ENCODE measurements at regions not wholly inside any gene's neighbourhood (a gene's known extent, or its start where the extent isn't known, plus 50 kb on each side); places are given as distances from the start of the nearest gene placed in this dataset.

- Histone ChIP-seq H3K9me3 (peaks cover 5 to 31% (median 22%) of the 10 kb centered on the region in 8 donors), H3K27ac (peak overlapping the region in 1 of 8 donors; percentile 19)
- WGBS, 5 donors = 94 to 100% (median 97%) methylated on average over 1 of the region's 1 CpG
Observed at GRCh38 chr14:71652368-71652767, 279.9 kb upstream of the RGS6 start.

GRCh38 chr14:71654810-71655209, 277.4 kb upstream of the RGS6 start:
- intact Hi-C loops (cut with DNase I; ENCODE audit: low total_unique reads) = no loop called here
- Histone ChIP-seq H3K27ac (no peak overlapping the region), H3K9me3 (peaks cover 5 to 31% (median 22%) of the 10 kb centered on the region in 8 donors), H3K36me3 (peaks cover 6 to 76% (median 17%) of the 10 kb centered on the region in 6 donors), H3K4me1 (peaks cover 0 to 23% (median 12%) of the 10 kb centered on the region in 6 donors), H3K27me3 (replicated peaks in 1 of 7) (no peaks in the 10 kb centered on the region), H3K4me3 (no peak overlapping the region)
- no peak for DNase-seq
- WGBS, 5 donors = 96 to 99% (median 97%) methylated on average over 3 of the region's 3 CpGs
- TF ChIP-seq POLR2A (IDR thresholded peaks at IDR 0.05) = no peak
- TF ChIP-seq POLR2AphosphoS5 (IDR thresholded peaks at IDR 0.05) = no peak
- no peak for TF ChIP-seq CTCF (IDR thresholded peaks at IDR 0.05 in 8 of 11, conservative IDR thresholded peaks at IDR 0.05 in 3 of 11)

More at GRCh38 chr14:71652368-71652767, 279.9 kb upstream of the RGS6 start:
- DNase-seq = no peak
- Histone ChIP-seq H3K27me3 (replicated peaks in 1 of 7) (no peaks in the 10 kb centered on the region), H3K4me3 (no peak overlapping the region), H3K4me1 (peaks cover 0 to 17% (median 0%) of the 10 kb centered on the region in 6 donors), H3K36me3 (peaks cover 6 to 65% (median 12%) of the 10 kb centered on the region in 6 donors)
- TF ChIP-seq POLR2A (IDR thresholded peaks at IDR 0.05) = no peak
- no peak for TF ChIP-seq POLR2AphosphoS5 (IDR thresholded peaks at IDR 0.05)
- TF ChIP-seq CTCF (IDR thresholded peaks at IDR 0.05 in 8 of 11, conservative IDR thresholded peaks at IDR 0.05 in 3 of 11) = no peak
- intact Hi-C loops (cut with DNase I; ENCODE audit: low total_unique reads) = no loop called here

- intact Hi-C loops (cut with DNase I; ENCODE audit: low total_unique reads) = no loop called here
- Histone ChIP-seq H3K27me3 (replicated peaks in 1 of 7) (no peaks in the 10 kb centered on the region), H3K36me3 (peaks cover 0 to 74% (median 17%) of the 10 kb centered on the region in 6 donors), H3K4me3 (no peak overlapping the region), H3K27ac (peak overlapping the region in 2 of 8 donors; percentile 23 to 28), H3K9me3 (peaks cover 0 to 1% (median 0%) of the 10 kb centered on the region in 8 donors), H3K4me1 (peaks cover 0 to 22% (median 12%) of the 10 kb centered on the region in 6 donors)
- WGBS, 5 donors = 80 to 84% (median 84%) methylated on average over 2 of the region's 2 CpGs
- no peak for DNase-seq
- no peak for TF ChIP-seq CTCF (IDR thresholded peaks at IDR 0.05 in 8 of 11, conservative IDR thresholded peaks at IDR 0.05 in 3 of 11)
- TF ChIP-seq POLR2A (IDR thresholded peaks at IDR 0.05) = no peak
- no peak for TF ChIP-seq POLR2AphosphoS5 (IDR thresholded peaks at IDR 0.05)
Observed at GRCh38 chr14:71658261-71658860, 273.9 kb upstream of the RGS6 start.

GRCh38 chr14:71659159-71659558, 273.1 kb upstream of the RGS6 start:
- H3K9me3 ChIP-seq = no peaks in the 10 kb centered on the region
- peaks cover 0 to 22% (median 12%) of the 10 kb centered on the region in 6 donors for H3K4me1 ChIP-seq
- H3K27ac ChIP-seq = peak overlapping the region in 3 of 8 donors; percentile 3 to 28 (median 23)
- DNase-seq = no peak
- no peaks in the 10 kb centered on the region for H3K27me3 ChIP-seq (replicated peaks in 1 of 7)
- no peak overlapping the region for H3K4me3 ChIP-seq
- intact Hi-C loops (cut with DNase I; ENCODE audit: low total_unique reads) = no loop called here
- no peak for TF ChIP-seq POLR2AphosphoS5 (IDR thresholded peaks at IDR 0.05)
- TF ChIP-seq CTCF (IDR thresholded peaks at IDR 0.05 in 8 of 11, conservative IDR thresholded peaks at IDR 0.05 in 3 of 11) = no peak
- TF ChIP-seq POLR2A (IDR thresholded peaks at IDR 0.05) = no peak
- H3K36me3 ChIP-seq = peaks cover 0 to 74% (median 17%) of the 10 kb centered on the region in 6 donors
